GM23338 (cell line): ENCODE measurements at regions not wholly inside any gene's neighbourhood (a gene's known extent, or its start where the extent isn't known, plus 50 kb on each side); places are given as distances from the start of the nearest gene placed in this dataset.

Experiments used
- ATAC-seq: fragments of 200-7000 bp; cut with Tn5 transposase; 3 replicates; pipeline ENCODE4 v1.9.1; 2020
- DNase-seq: peaks from one replicate; pipeline ENCODE4 v3.0.0-alpha.2; 2015; ENCODE audit warnings: low spot score
- H2AFZ ChIP-seq: fragments of 200-600 bp; sonication (generic); 2 replicates; pipeline ENCODE4 v1.8.0; 2016; ENCODE audit warnings: antibody characterized with exemption, mild to moderate bottlenecking, moderate library complexity
- H3F3A ChIP-seq: fragments of 200-600 bp; sonication (generic); replicated peaks from 2 replicates; pipeline ENCODE4 v1.8.0; 2017; ENCODE audit warnings: antibody characterized with exemption, mixed run types, low read depth
- H3K27ac ChIP-seq: fragments of 200-600 bp; sonication (generic); 2 replicates; pipeline ENCODE4 v1.6.1; 2016; ENCODE audit warnings: low read depth
- H3K27me3 ChIP-seq: fragments of 200-600 bp; sonication (generic); 2 replicates; pipeline ENCODE4 v1.8.0; 2016; ENCODE audit warnings: mild to moderate bottlenecking, mixed run types, moderate library complexity; ENCODE audit not compliant: insufficient read depth
- H3K36me3 ChIP-seq: fragments of 200-600 bp; sonication (generic); 2 replicates; pipeline ENCODE4 v1.8.0; 2016; ENCODE audit warnings: mild to moderate bottlenecking; ENCODE audit not compliant: insufficient read depth
- H3K4me1 ChIP-seq: fragments of 200-600 bp; sonication (generic); 2 replicates; pipeline ENCODE4 v1.8.0; 2016; ENCODE audit warnings: mild to moderate bottlenecking, moderate library complexity; ENCODE audit not compliant: insufficient read depth
- H3K4me2 ChIP-seq: fragments of 200-600 bp; sonication (generic); 2 replicates; pipeline ENCODE4 v1.7.1; 2017; ENCODE audit warnings: mixed run types
- H3K4me3 ChIP-seq: fragments of 200-600 bp; sonication (generic); 2 replicates; pipeline ENCODE4 v1.6.1; 2016; ENCODE audit warnings: mixed run types
- H3K79me2 ChIP-seq: fragments of 200-600 bp; sonication (generic); replicated peaks from 2 replicates; pipeline ENCODE4 v1.8.0; 2017; ENCODE audit warnings: mild to moderate bottlenecking; ENCODE audit not compliant: insufficient read depth
- H3K9me2 ChIP-seq: fragments of 200-600 bp; sonication (generic); 2 replicates; pipeline ENCODE4 v1.8.0; 2017; ENCODE audit not compliant: insufficient read depth
- H4K20me1 ChIP-seq: fragments of 200-600 bp; sonication (generic); replicated peaks from 2 replicates; pipeline ENCODE4 v1.8.0; 2017; ENCODE audit warnings: mild to moderate bottlenecking; ENCODE audit not compliant: insufficient read depth
- H3K27ac Mint-ChIP-seq: 2 replicates; pipeline ENCODE4 v1.8.0; 2020; ENCODE audit warnings: inconsistent platforms, mild to moderate bottlenecking, moderate library complexity, mixed read lengths
- H3K27me3 Mint-ChIP-seq: 3 replicates; pipeline ENCODE4 v1.8.0; 2022; ENCODE audit warnings: low read depth, mild to moderate bottlenecking, moderate library complexity, mixed read lengths, inconsistent platforms; ENCODE audit not compliant: insufficient read depth, poor library complexity
- H3K36me3 Mint-ChIP-seq: 3 replicates; pipeline ENCODE4 v1.8.0; 2021; ENCODE audit warnings: low read depth, mild to moderate bottlenecking, inconsistent platforms, moderate library complexity, mixed read lengths
- H3K4me1 Mint-ChIP-seq: 3 replicates; pipeline ENCODE4 v1.8.0; 2020; ENCODE audit warnings: mild to moderate bottlenecking, inconsistent platforms, mixed read lengths
- H3K4me3 Mint-ChIP-seq: 3 replicates; pipeline ENCODE4 v1.8.0; 2021; ENCODE audit warnings: moderate library complexity, mild to moderate bottlenecking, inconsistent platforms, mixed read lengths
- H3K9me3 Mint-ChIP-seq: 3 replicates; pipeline ENCODE4 v1.8.0; 2020; ENCODE audit warnings: moderate library complexity, mild to moderate bottlenecking, inconsistent platforms, mixed read lengths
- CREB1 ChIP-seq: fragments of 250-450 bp; sonication (Bioruptor Pico); IDR thresholded peaks from 2 replicates; pipeline ENCODE4 v1.5.0; 2020; ENCODE audit warnings: low read depth, mild to moderate bottlenecking, moderate library complexity
- ETS1 ChIP-seq: IDR thresholded peaks from 2 replicates; pipeline ENCODE4 v1.6.1; 2016; ENCODE audit warnings: antibody characterized with exemption
- EZH2 ChIP-seq: fragments of 200-600 bp; sonication (generic); IDR thresholded peaks from one replicate; pipeline ENCODE4 v1.8.0; 2017; ENCODE audit warnings: antibody characterized with exemption, mild to moderate bottlenecking, low read depth; ENCODE audit not compliant: unreplicated experiment
- JUNB ChIP-seq: IDR thresholded peaks from one replicate; pipeline ENCODE4 v1.6.1; 2016; ENCODE audit warnings: antibody characterized with exemption; ENCODE audit not compliant: unreplicated experiment
- NANOG ChIP-seq: IDR thresholded peaks from 2 replicates; pipeline ENCODE4 v1.6.1; 2016; ENCODE audit warnings: antibody characterized with exemption, borderline replicate concordance
- POLR2AphosphoS5 ChIP-seq: IDR thresholded peaks from 2 replicates; pipeline ENCODE4 v1.6.1; 2016; ENCODE audit warnings: antibody characterized with exemption, low read depth
- REST ChIP-seq: IDR thresholded peaks from one replicate; pipeline ENCODE4 v1.6.1; 2018; ENCODE audit warnings: antibody characterized with exemption; ENCODE audit not compliant: unreplicated experiment
- ZNF114 ChIP-seq: fragments of 250-450 bp; sonication (Bioruptor Pico); IDR thresholded peaks from 2 replicates; pipeline ENCODE4 v1.5.0; 2020; ENCODE audit warnings: mild to moderate bottlenecking, moderate library complexity
- ZNF331 ChIP-seq: fragments of 250-450 bp; sonication (Bioruptor Pico); IDR thresholded peaks from 2 replicates; pipeline ENCODE4 v1.5.0; 2020; ENCODE audit warnings: low read depth, mild to moderate bottlenecking, moderate library complexity
- ZNF462 ChIP-seq: fragments of 250-450 bp; sonication (Bioruptor Pico); IDR thresholded peaks from 2 replicates; pipeline ENCODE4 v1.5.0; 2020; ENCODE audit warnings: mild to moderate bottlenecking, moderate library complexity
- TF ChIP-seq, protein P1 (sequence below), 2 experiments: fragments of 200-600 bp in 1 of 2; sonication (generic) in 1 of 2; conservative IDR thresholded peaks; 2 replicates each; pipeline versions ENCODE4 v1.5.1 to v1.6.1; 2016 to 2017; ENCODE audit warnings: antibody characterized with exemption in 2 of 2, low read depth in 2 of 2, mild to moderate bottlenecking in 2 of 2, moderate library complexity in 1 of 2

DNA sequence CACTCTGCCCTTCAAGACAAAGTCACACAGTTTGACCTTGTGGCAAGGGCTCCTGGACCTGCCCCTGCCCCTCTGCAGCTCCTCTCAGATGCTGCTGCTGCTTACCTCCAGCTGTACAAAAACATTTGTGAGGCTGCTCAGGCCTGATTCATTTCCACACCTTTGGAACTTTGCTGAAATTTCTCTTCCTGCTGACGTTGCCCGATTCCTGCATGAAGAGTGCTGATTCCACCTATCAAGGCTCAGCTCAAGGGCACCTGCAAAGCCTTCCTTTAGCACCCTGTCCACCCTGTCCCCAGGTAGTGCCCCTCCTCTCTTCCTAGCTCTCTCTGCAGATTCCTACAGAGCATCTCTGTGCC is 738.3 kb upstream of the HS6ST1 start (continued):
- no peak for TF ChIP-seq REST
- TF ChIP-seq EZH2: no peak

- Mint-ChIP-seq H3K36me3 (no peaks in the 10 kb centered on the region), H3K27ac (no peak overlapping the region), H3K4me1 (no peaks in the 10 kb centered on the region), H3K4me3 (no peak overlapping the region), H3K9me3 (no peaks in the 10 kb centered on the region), H3K27me3 (peaks cover 7% of the 10 kb centered on the region)
- no peak for DNase-seq
- H3K79me2 ChIP-seq: no peaks in the 10 kb centered on the region
- H3K4me1 ChIP-seq: no peaks in the 10 kb centered on the region
- no peak overlapping the region for H2AFZ ChIP-seq
- ATAC-seq: no peak
- no peaks in the 10 kb centered on the region for H3K36me3 ChIP-seq
- no peak overlapping the region for H3K27ac ChIP-seq
- no peaks in the 10 kb centered on the region for H3F3A ChIP-seq
- no peaks in the 10 kb centered on the region for H3K27me3 ChIP-seq
- no peak overlapping the region for H3K4me2 ChIP-seq
- H3K4me3 ChIP-seq: no peak overlapping the region
- H4K20me1 ChIP-seq: no peaks in the 10 kb centered on the region
- no peaks in the 10 kb centered on the region for H3K9me2 ChIP-seq
- TF ChIP-seq POLR2AphosphoS5: no peak
- TF ChIP-seq ZNF114: no peak
- no peak for TF ChIP-seq ETS1
- no peak for TF ChIP-seq ZNF462 (CRISPR knock-in tag)
- no peak for TF ChIP-seq EZH2
- TF ChIP-seq, protein P1, sequence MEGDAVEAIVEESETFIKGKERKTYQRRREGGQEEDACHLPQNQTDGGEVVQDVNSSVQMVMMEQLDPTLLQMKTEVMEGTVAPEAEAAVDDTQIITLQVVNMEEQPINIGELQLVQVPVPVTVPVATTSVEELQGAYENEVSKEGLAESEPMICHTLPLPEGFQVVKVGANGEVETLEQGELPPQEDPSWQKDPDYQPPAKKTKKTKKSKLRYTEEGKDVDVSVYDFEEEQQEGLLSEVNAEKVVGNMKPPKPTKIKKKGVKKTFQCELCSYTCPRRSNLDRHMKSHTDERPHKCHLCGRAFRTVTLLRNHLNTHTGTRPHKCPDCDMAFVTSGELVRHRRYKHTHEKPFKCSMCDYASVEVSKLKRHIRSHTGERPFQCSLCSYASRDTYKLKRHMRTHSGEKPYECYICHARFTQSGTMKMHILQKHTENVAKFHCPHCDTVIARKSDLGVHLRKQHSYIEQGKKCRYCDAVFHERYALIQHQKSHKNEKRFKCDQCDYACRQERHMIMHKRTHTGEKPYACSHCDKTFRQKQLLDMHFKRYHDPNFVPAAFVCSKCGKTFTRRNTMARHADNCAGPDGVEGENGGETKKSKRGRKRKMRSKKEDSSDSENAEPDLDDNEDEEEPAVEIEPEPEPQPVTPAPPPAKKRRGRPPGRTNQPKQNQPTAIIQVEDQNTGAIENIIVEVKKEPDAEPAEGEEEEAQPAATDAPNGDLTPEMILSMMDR (conservative IDR thresholded peaks at IDR 0.05; ENCODE audit: low read depth in 2 of 2): no peak
- TF ChIP-seq NANOG: no peak
- TF ChIP-seq ZNF331 (CRISPR knock-in tag): no peak
- TF ChIP-seq JUNB: no peak
- TF ChIP-seq CREB1 (CRISPR knock-in tag): no peak
These were observed 740.3 kb upstream of the HS6ST1 start for GRCh38 chr2:129058981-129059380.
